ENCODE measurements at regions not wholly inside any gene's neighbourhood (a gene's known extent, or its start where the extent isn't known, plus 50 kb on each side); places are given as distances from the start of the nearest gene placed in this dataset.
"Not testable (repeated sequence)": the region's sequence is repeated elsewhere in the genome, so short reads cannot be mapped to it uniquely, and the experiment has no call there.

DNA sequence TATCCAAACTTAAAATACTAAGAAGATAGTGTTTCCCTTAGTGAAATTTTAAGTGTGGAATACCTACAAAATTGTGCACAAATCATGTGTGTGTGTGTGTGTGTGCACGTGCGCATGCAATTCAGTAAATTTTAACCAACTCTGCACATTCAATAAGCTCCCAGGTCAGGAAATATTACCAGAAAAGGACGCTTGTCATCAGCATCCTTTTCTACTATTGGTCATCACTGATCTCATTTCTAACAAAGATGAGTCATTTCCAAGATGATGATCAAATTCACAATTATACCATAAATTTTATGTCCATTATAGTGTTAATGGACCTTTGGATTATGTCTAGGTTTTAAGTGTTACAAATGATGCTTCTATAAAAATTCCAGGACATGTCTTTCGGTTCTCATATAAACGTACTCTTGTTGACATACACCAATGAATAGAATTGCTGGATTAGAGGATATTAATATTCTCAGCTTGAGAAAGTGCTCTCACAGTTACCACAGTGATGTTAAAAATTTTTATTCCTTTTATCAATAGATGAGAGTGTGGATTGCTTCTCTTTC, 560.9 kb upstream of the AGA start:
- Mint-ChIP-seq H3K9me3 (ENCODE audit: unreplicated experiment) (peaks cover 7% of the 10 kb centered on the region), H3K36me3 (ENCODE audit: low read depth, unreplicated experiment) (no peaks in the 10 kb centered on the region), H3K4me3 (ENCODE audit: unreplicated experiment) (no peak overlapping the region), H3K27me3 (ENCODE audit: low read depth, unreplicated experiment) (no peaks in the 10 kb centered on the region), H3K27ac (ENCODE audit: unreplicated experiment) (no peak overlapping the region), H3K4me1 (ENCODE audit: low read depth, unreplicated experiment) (no peaks in the 10 kb centered on the region)
- TF ChIP-seq EZH2 (IDR thresholded peaks at IDR 0.05; ENCODE audit: insufficient read depth, low read length), result no peak
- TF ChIP-seq, protein P1, sequence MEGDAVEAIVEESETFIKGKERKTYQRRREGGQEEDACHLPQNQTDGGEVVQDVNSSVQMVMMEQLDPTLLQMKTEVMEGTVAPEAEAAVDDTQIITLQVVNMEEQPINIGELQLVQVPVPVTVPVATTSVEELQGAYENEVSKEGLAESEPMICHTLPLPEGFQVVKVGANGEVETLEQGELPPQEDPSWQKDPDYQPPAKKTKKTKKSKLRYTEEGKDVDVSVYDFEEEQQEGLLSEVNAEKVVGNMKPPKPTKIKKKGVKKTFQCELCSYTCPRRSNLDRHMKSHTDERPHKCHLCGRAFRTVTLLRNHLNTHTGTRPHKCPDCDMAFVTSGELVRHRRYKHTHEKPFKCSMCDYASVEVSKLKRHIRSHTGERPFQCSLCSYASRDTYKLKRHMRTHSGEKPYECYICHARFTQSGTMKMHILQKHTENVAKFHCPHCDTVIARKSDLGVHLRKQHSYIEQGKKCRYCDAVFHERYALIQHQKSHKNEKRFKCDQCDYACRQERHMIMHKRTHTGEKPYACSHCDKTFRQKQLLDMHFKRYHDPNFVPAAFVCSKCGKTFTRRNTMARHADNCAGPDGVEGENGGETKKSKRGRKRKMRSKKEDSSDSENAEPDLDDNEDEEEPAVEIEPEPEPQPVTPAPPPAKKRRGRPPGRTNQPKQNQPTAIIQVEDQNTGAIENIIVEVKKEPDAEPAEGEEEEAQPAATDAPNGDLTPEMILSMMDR (IDR thresholded peaks at IDR 0.05; ENCODE audit: insufficient read depth, low read depth, low read length), result no peak
- FAIRE-seq (no peak), DNase-seq (ENCODE audit: low read depth) (no peak)
- Histone ChIP-seq H3K27me3 (ENCODE audit: insufficient read depth, low read length) (no peaks in the 10 kb centered on the region), H3K4me1 (ENCODE audit: insufficient read depth, low read length) (no peaks in the 10 kb centered on the region), H3K4me2 (ENCODE audit: low read length) (no peak overlapping the region), H3K9me3 (ENCODE audit: insufficient read depth, low read depth, low read length) (no peaks in the 10 kb centered on the region), H4K20me1 (ENCODE audit: insufficient read depth, low read length) (no peaks in the 10 kb centered on the region), H3K79me2 (ENCODE audit: insufficient read depth, low read length) (no peaks in the 10 kb centered on the region), H3K27ac (ENCODE audit: low read depth, low read length) (no peak overlapping the region), H3K36me3 (ENCODE audit: insufficient read depth, low read length) (no peaks in the 10 kb centered on the region), H2AFZ (ENCODE audit: low read depth, low read length) (no peak overlapping the region), H3K9ac (ENCODE audit: low read length) (no peak overlapping the region), H3K4me3 (ENCODE audit: insufficient read depth, low read depth, low read length) (no peak overlapping the region)

DNA sequence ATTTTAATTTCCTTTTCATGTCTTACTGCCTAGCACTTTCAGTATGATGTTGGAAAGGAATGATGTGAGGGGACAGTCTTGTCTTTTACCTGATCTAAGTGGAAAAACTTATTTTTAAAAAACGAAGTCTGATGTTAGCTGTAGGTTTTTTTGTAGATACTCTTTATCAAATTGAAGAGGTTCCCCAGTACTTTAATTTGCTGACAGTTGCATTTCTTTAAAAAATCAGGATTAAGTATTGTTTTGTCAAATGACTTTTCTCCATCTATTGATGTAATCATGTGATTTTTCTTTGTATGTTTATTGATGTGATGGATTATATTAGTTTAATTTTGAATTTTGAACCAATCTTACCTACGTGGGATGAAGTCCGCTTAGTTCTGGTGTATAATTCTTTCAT, 568.4 kb upstream of the AGA start:
- H3K79me2 ChIP-seq (ENCODE audit: insufficient read depth, low read length), result no peaks in the 10 kb centered on the region
- no peaks in the 10 kb centered on the region for H3K4me1 ChIP-seq (ENCODE audit: insufficient read depth, low read length)
- Mint-ChIP-seq H3K4me3 (ENCODE audit: unreplicated experiment) (no peak overlapping the region), H3K27me3 (ENCODE audit: low read depth, unreplicated experiment) (no peaks in the 10 kb centered on the region), H3K4me1 (ENCODE audit: low read depth, unreplicated experiment) (no peaks in the 10 kb centered on the region), H3K9me3 (ENCODE audit: unreplicated experiment) (peaks cover 5% of the 10 kb centered on the region), H3K27ac (ENCODE audit: unreplicated experiment) (no peak overlapping the region), H3K36me3 (ENCODE audit: low read depth, unreplicated experiment) (no peaks in the 10 kb centered on the region)
- H4K20me1 ChIP-seq (ENCODE audit: insufficient read depth, low read length), result no peaks in the 10 kb centered on the region
- no peaks in the 10 kb centered on the region for H3K36me3 ChIP-seq (ENCODE audit: insufficient read depth, low read length)
- no peak for TF ChIP-seq EZH2 (IDR thresholded peaks at IDR 0.05; ENCODE audit: insufficient read depth, low read length)
- TF ChIP-seq, protein P1 (IDR thresholded peaks at IDR 0.05; ENCODE audit: insufficient read depth, low read depth, low read length), result no peak
- no peak overlapping the region for H3K9ac ChIP-seq (ENCODE audit: low read length)
- H3K4me2 ChIP-seq (ENCODE audit: low read length), result no peak overlapping the region
- no peak overlapping the region for H2AFZ ChIP-seq (ENCODE audit: low read depth, low read length)
- no peak overlapping the region for H3K4me3 ChIP-seq (ENCODE audit: insufficient read depth, low read depth, low read length)
- no peak for DNase-seq (ENCODE audit: low read depth)
- H3K27ac ChIP-seq (ENCODE audit: low read depth, low read length), result no peak overlapping the region
- no peak for FAIRE-seq
- H3K9me3 ChIP-seq (ENCODE audit: insufficient read depth, low read depth, low read length), result no peaks in the 10 kb centered on the region
- H3K27me3 ChIP-seq (ENCODE audit: insufficient read depth, low read length), result no peaks in the 10 kb centered on the region

- H3K4me1 ChIP-seq (ENCODE audit: insufficient read depth, low read length); H3K27me3 ChIP-seq (ENCODE audit: insufficient read depth, low read length); H3K9me3 ChIP-seq (ENCODE audit: insufficient read depth, low read depth, low read length); H3K79me2 ChIP-seq (ENCODE audit: insufficient read depth, low read length); H4K20me1 ChIP-seq (ENCODE audit: insufficient read depth, low read length); H3K4me3 Mint-ChIP-seq (ENCODE audit: unreplicated experiment); H3K27ac ChIP-seq (ENCODE audit: low read depth, low read length); H3K4me2 ChIP-seq (ENCODE audit: low read length); H2AFZ ChIP-seq (ENCODE audit: low read depth, low read length); FAIRE-seq; H3K36me3 Mint-ChIP-seq (ENCODE audit: low read depth, unreplicated experiment); H3K27ac Mint-ChIP-seq (ENCODE audit: unreplicated experiment); DNase-seq (ENCODE audit: low read depth); H3K27me3 Mint-ChIP-seq (ENCODE audit: low read depth, unreplicated experiment); H3K4me3 ChIP-seq (ENCODE audit: insufficient read depth, low read depth, low read length); H3K9ac ChIP-seq (ENCODE audit: low read length); H3K9me3 Mint-ChIP-seq (ENCODE audit: unreplicated experiment); H3K36me3 ChIP-seq (ENCODE audit: insufficient read depth, low read length); H3K4me1 Mint-ChIP-seq (ENCODE audit: low read depth, unreplicated experiment): not testable (repeated sequence)
Measured at GRCh38 chr4:178015046-178015445, 572.8 kb upstream of the AGA start.
